RWPE1 (cell line): ENCODE measurements at regions not wholly inside any gene's neighbourhood (a gene's known extent, or its start where the extent isn't known, plus 50 kb on each side); places are given as distances from the start of the nearest gene placed in this dataset.

Experiments
- CTCF ChIA-PET: fragments of 350-600 bp; sonication (Branson Sonifier 250); formaldehyde crosslinking; extraction: SDS; loops from one replicate; lab custom pipeline; 2021; lab: Yijun Ruan, JAX
- POLR2A ChIA-PET: fragments of 400-600 bp; formaldehyde crosslinking; extraction: SDS; loops from one replicate; lab custom pipeline; 2020; ENCODE audit warnings: antibody characterized with exemption; ENCODE audit not compliant: low non-redundant PET; lab: Yijun Ruan, JAX
- DNase-seq: peaks from one replicate; pipeline ENCODE4 v3.0.0; 2012; ENCODE audit warnings: low spot score
- H3K27ac ChIP-seq: fragments of 450-650 bp; 2 replicates; pipeline ENCODE4 v1.5.1; 2017
- CTCF ChIP-seq: fragments of 450-650 bp; conservative IDR thresholded peaks from 2 replicates; pipeline ENCODE4 v1.5.1; 2017; ENCODE audit warnings: low read depth, mild to moderate bottlenecking

GRCh38 chr17:51347851-51348584, 87.7 kb downstream of the UTP18 start:
- POLR2A ChIA-PET = no interaction called here
- no peak for DNase-seq
- TF ChIP-seq CTCF = no peak
- H3K27ac ChIP-seq = no peak overlapping the region
- CTCF ChIA-PET = no interaction called here

- ChIA-PET POLR2A (no interaction called here), CTCF (no interaction called here)
- no peak for DNase-seq
- H3K27ac ChIP-seq = no peak overlapping the region
- no peak for TF ChIP-seq CTCF
Observed at GRCh38 chr17:51351080-51351479, 90.7 kb downstream of the UTP18 start.

GRCh38 chr17:51351890-51352289, 91.5 kb downstream of the UTP18 start:
- CTCF ChIA-PET = no interaction called here
- POLR2A ChIA-PET = no interaction called here
- no peak overlapping the region for H3K27ac ChIP-seq
- no peak for TF ChIP-seq CTCF
- no peak for DNase-seq

- no peak overlapping the region for H3K27ac ChIP-seq
- DNase-seq = no peak
- ChIA-PET POLR2A (no interaction called here), CTCF (no interaction called here)
- TF ChIP-seq CTCF = no peak
Observed at GRCh38 chr17:51352798-51353197, 92.5 kb downstream of the UTP18 start.

GRCh38 chr17:51353296-51353695, 93.0 kb downstream of the UTP18 start:
- ChIA-PET CTCF (no interaction called here), POLR2A (no interaction called here)

GRCh38 chr17:51354936-51355335, 94.6 kb downstream of the UTP18 start:
- ChIA-PET POLR2A (no interaction called here), CTCF (interaction anchor here (0.6 kb wide), 1 partner anchor 62 kb away, joined by 4 read pairs; no protein-coding TSS in a partner anchor)
- no peak overlapping the region for H3K27ac ChIP-seq
- no peak for TF ChIP-seq CTCF
- DNase-seq = no peak

More at GRCh38 chr17:51353296-51353695, 93.0 kb downstream of the UTP18 start:
- no peak overlapping the region for H3K27ac ChIP-seq
- no peak for TF ChIP-seq CTCF
- no peak for DNase-seq
